ENCODE measurements at regions not wholly inside any gene's neighbourhood (a gene's known extent, or its start where the extent isn't known, plus 50 kb on each side); places are given as distances from the start of the nearest gene placed in this dataset.

DNA sequence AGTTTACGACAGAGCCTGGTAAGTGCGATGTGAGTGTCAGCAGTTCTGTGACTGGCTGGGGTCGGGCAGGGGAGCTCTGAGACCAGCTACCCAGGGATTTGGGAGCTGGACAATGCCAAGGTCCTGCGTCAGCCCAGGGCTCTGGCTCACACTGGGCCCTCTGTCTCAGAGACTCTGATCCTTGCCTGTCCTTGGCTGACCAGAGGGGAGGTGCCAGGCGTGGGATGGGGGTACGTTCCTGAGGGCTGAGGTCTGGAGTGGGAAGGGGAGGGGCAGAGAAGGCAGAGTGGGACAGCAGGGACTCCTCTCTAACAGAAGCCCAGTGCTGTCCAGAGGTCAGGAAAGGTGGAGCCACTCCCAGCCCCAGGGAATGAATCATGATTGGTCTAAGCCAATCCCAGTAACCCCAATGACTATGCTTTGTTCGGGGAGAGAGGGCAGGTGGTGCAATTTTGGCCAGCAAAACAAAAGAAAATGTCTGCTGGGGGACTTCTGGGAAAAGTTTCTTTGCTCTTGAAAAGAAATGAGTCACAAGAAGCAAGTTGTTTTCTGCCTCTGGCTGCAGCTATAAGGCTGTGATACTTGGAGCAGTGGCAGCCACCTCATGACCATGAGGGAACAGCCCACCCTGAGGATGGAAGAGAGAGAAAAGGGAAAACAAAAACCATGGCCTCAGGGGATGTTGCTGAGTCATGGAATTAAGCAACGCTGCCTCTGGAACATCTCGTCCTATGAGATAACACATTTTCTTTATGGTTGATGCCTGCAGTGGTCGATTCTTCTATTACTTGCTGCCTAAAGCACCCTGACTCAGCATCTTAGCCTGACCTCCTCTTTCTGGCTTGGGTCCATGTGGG lies 108.3 kb downstream of the CHST1 start:
- TF ChIP-seq OSR1 (CRISPR knock-in tag; IDR thresholded peaks at IDR 0.05) (no peak), CREB5 (CRISPR knock-in tag; IDR thresholded peaks at IDR 0.05; ENCODE audit: low read depth) (no peak), TCF4 (CRISPR knock-in tag; IDR thresholded peaks at IDR 0.05; ENCODE audit: borderline replicate concordance) (no peak), PATZ1 (CRISPR knock-in tag; IDR thresholded peaks at IDR 0.05; ENCODE audit: borderline replicate concordance) (no peak), ZFP3 (CRISPR knock-in tag; IDR thresholded peaks at IDR 0.05) (no peak), ZNF8 (CRISPR knock-in tag; IDR thresholded peaks at IDR 0.05) (no peak), ESRRG (CRISPR knock-in tag; IDR thresholded peaks at IDR 0.05) (no peak), ZFP30 (CRISPR knock-in tag; IDR thresholded peaks at IDR 0.05) (no peak), ARNTL (CRISPR knock-in tag; IDR thresholded peaks at IDR 0.05; ENCODE audit: borderline replicate concordance, low read depth) (no peak), BACH2 (CRISPR knock-in tag; IDR thresholded peaks at IDR 0.05; ENCODE audit: borderline replicate concordance) (no peak), ZNF565 (CRISPR knock-in tag; conservative IDR thresholded peaks at IDR 0.05; ENCODE audit: low read depth) (no peak)
- TF ChIP-seq, protein P1, sequence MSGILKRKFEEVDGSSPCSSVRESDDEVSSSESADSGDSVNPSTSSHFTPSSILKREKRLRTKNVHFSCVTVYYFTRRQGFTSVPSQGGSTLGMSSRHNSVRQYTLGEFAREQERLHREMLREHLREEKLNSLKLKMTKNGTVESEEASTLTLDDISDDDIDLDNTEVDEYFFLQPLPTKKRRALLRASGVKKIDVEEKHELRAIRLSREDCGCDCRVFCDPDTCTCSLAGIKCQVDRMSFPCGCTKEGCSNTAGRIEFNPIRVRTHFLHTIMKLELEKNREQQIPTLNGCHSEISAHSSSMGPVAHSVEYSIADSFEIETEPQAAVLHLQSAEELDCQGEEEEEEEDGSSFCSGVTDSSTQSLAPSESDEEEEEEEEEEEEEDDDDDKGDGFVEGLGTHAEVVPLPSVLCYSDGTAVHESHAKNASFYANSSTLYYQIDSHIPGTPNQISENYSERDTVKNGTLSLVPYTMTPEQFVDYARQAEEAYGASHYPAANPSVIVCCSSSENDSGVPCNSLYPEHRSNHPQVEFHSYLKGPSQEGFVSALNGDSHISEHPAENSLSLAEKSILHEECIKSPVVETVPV (CRISPR knock-in tag; IDR thresholded peaks at IDR 0.05) = no peak
